PC-9 (cell line): ENCODE measurements at regions not wholly inside any gene's neighbourhood (a gene's known extent, or its start where the extent isn't known, plus 50 kb on each side); places are given as distances from the start of the nearest gene placed in this dataset.
"Not testable (repeated sequence)": the region's sequence is repeated elsewhere in the genome, so short reads cannot be mapped to it uniquely, and the experiment has no call there.

Experiments used
- BruUV-seq: library from RNA; stranded (reverse); fragments of 400-500 nt; replicated peaks from 2 replicates; lab custom pipeline; 2021; lab: Mats Ljungman, UMichigan
- CTCF ChIA-PET: fragments of 300-600 bp; sonication (Branson Sonifier 250); formaldehyde crosslinking; loops from one replicate; lab custom pipeline; 2022; ENCODE audit warnings: antibody characterized with exemption; lab: Charles Lee
- POLR2A ChIA-PET: fragments of 300-600 bp; sonication (Branson Sonifier 250); formaldehyde crosslinking; loops from one replicate; lab custom pipeline; 2022; ENCODE audit warnings: antibody characterized with exemption; ENCODE audit not compliant: unreplicated experiment; lab: Charles Lee
- DNase-seq, 2 experiments: peaks; one replicate each; pipeline versions ENCODE4 v3.0.0 to v3.0.0-alpha.2; 2015 to 2022; ENCODE audit warnings: mixed read lengths in 1 of 2
- H2AFZ ChIP-seq: fragments of 200-600 bp; sonication (generic); 2 replicates; pipeline ENCODE4 v1.8.1; 2017; ENCODE audit warnings: antibody characterized with exemption
- H3F3A ChIP-seq: fragments of 200-600 bp; sonication (generic); 2 replicates; pipeline ENCODE4 v1.8.1; 2017; ENCODE audit warnings: antibody characterized with exemption, mild to moderate bottlenecking, low read depth; ENCODE audit not compliant: insufficient read depth
- H3K27ac ChIP-seq: fragments of 200-600 bp; sonication (generic); 2 replicates; pipeline ENCODE4 v1.6.1; 2016; ENCODE audit warnings: mixed run types
- H3K27me3 ChIP-seq: fragments of 200-600 bp; sonication (generic); 2 replicates; pipeline ENCODE4 v1.6.1; 2016; ENCODE audit warnings: low read depth, mixed run types; ENCODE audit not compliant: insufficient read depth
- H3K36me3 ChIP-seq: fragments of 200-600 bp; sonication (generic); 2 replicates; pipeline ENCODE4 v1.6.1; 2016; ENCODE audit warnings: low read depth, mixed run types
- H3K4me1 ChIP-seq: fragments of 200-600 bp; sonication (generic); replicated peaks from 2 replicates; pipeline ENCODE4 v1.6.1; 2016; ENCODE audit warnings: mixed run types; ENCODE audit not compliant: insufficient read depth
- H3K4me2 ChIP-seq: fragments of 200-600 bp; sonication (generic); 2 replicates; pipeline ENCODE4 v1.6.1; 2017; ENCODE audit warnings: mixed run types
- H3K4me3 ChIP-seq: fragments of 200-600 bp; sonication (generic); 2 replicates; pipeline ENCODE4 v1.6.1; 2016; ENCODE audit warnings: mixed run types
- H3K79me2 ChIP-seq: fragments of 200-600 bp; sonication (generic); 2 replicates; pipeline ENCODE4 v1.6.1; 2017; ENCODE audit warnings: low read depth, mixed run types
- H3K9me2 ChIP-seq: fragments of 200-600 bp; sonication (generic); 2 replicates; pipeline ENCODE4 v1.8.1; 2017; ENCODE audit warnings: mild to moderate bottlenecking; ENCODE audit not compliant: insufficient read depth
- H3K9me3 ChIP-seq: fragments of 200-600 bp; sonication (generic); 2 replicates; pipeline ENCODE4 v1.8.1; 2016; ENCODE audit warnings: low read depth; ENCODE audit not compliant: insufficient read depth
- H4K20me1 ChIP-seq: fragments of 200-600 bp; sonication (generic); 2 replicates; pipeline ENCODE4 v1.8.1; 2017; ENCODE audit not compliant: insufficient read depth
- CTCF ChIP-seq: fragments of 200-600 bp; sonication (generic); conservative IDR thresholded peaks from 2 replicates; pipeline ENCODE4 v1.6.1; 2017; ENCODE audit warnings: mixed run types, antibody characterized with exemption, mild to moderate bottlenecking, moderate library complexity
- EZH2 ChIP-seq: fragments of 200-600 bp; sonication (generic); IDR thresholded peaks from 2 replicates; pipeline ENCODE4 v1.8.0; 2017; ENCODE audit warnings: antibody characterized with exemption, low read depth
- intact Hi-C: fragments of 100-400 bp; cut with micrococcal nuclease; formaldehyde crosslinking; loops from one replicate; pipeline ENCODE4 v1.10.0; 2022; ENCODE audit not compliant: unreplicated experiment

- no TSS peak for BruUV-seq
- POLR2A ChIA-PET, result no interaction called here
- H3K79me2 ChIP-seq, result no peaks in the 10 kb centered on the region
- H3K27ac ChIP-seq, result no peak overlapping the region
- no peaks in the 10 kb centered on the region for H3F3A ChIP-seq
- no peak overlapping the region for H2AFZ ChIP-seq
- H3K9me3 ChIP-seq, result no peaks in the 10 kb centered on the region
- H3K27me3 ChIP-seq, result peaks cover 62% of the 10 kb centered on the region
- CTCF ChIA-PET, result no interaction called here
- DNase-seq, result no peak
- no peaks in the 10 kb centered on the region for H3K36me3 ChIP-seq
- no peak overlapping the region for H3K4me2 ChIP-seq
- no peaks in the 10 kb centered on the region for H4K20me1 ChIP-seq
- H3K4me3 ChIP-seq, result no peak overlapping the region
- intact Hi-C loops, result no loop called here
- H3K4me1 ChIP-seq, result no peaks in the 10 kb centered on the region
- no peaks in the 10 kb centered on the region for H3K9me2 ChIP-seq
- TF ChIP-seq EZH2, result no peak
- TF ChIP-seq CTCF, result no peak
Measured at GRCh38 chr1:4075436-4076225, 175.6 kb upstream of the C1orf174 start.

GRCh38 chr1:4076346-4076745, 176.3 kb upstream of the C1orf174 start:
- no peak overlapping the region for H3K4me2 ChIP-seq
- no peaks in the 10 kb centered on the region for H3K36me3 ChIP-seq
- no peaks in the 10 kb centered on the region for H4K20me1 ChIP-seq
- H3F3A ChIP-seq, result no peaks in the 10 kb centered on the region
- BruUV-seq, result no TSS peak
- no peaks in the 10 kb centered on the region for H3K79me2 ChIP-seq
- no peak overlapping the region for H3K27ac ChIP-seq
- H3K9me3 ChIP-seq, result no peaks in the 10 kb centered on the region
- H3K27me3 ChIP-seq, result peaks cover 56% of the 10 kb centered on the region
- intact Hi-C loops, result no loop called here
- H2AFZ ChIP-seq, result no peak overlapping the region
- no peaks in the 10 kb centered on the region for H3K4me1 ChIP-seq
- TF ChIP-seq CTCF, result no peak
- TF ChIP-seq EZH2, result no peak
- no peaks in the 10 kb centered on the region for H3K9me2 ChIP-seq
- POLR2A ChIA-PET, result no interaction called here
- CTCF ChIA-PET, result no interaction called here
- DNase-seq, result no peak
- no peak overlapping the region for H3K4me3 ChIP-seq

GRCh38 chr1:4078091-4078962, 178.3 kb upstream of the C1orf174 start:
- H3K4me2 ChIP-seq, H3K4me1 ChIP-seq, intact Hi-C loops, DNase-seq, H3K9me3 ChIP-seq, POLR2A ChIA-PET, H2AFZ ChIP-seq, CTCF ChIA-PET, H3K4me3 ChIP-seq, H4K20me1 ChIP-seq, H3K9me2 ChIP-seq, H3F3A ChIP-seq, H3K79me2 ChIP-seq, H3K27ac ChIP-seq, H3K36me3 ChIP-seq, BruUV-seq: not testable (repeated sequence)
- peaks cover 56% of the 10 kb centered on the region for H3K27me3 ChIP-seq
